Choroid plexus epithelial cell (primary cell): ENCODE measurements at regions not wholly inside any gene's neighbourhood (a gene's known extent, or its start where the extent isn't known, plus 50 kb on each side); places are given as distances from the start of the nearest gene placed in this dataset.

Experiments
- DNase-seq: peaks from one replicate; pipeline ENCODE4 v3.0.0-alpha.2; 2010; ENCODE audit warnings: low read depth
- H3K4me3 ChIP-seq: 2 replicates; pipeline ENCODE4 v1.5.1; 2011; ENCODE audit warnings: low read depth, mild to moderate bottlenecking, control low read depth, low read length, moderate library complexity
- CTCF ChIP-seq: conservative IDR thresholded peaks from 2 replicates; pipeline ENCODE4 v1.5.1; 2011; ENCODE audit warnings: low read depth, mild to moderate bottlenecking, control low read depth, inconsistent platforms, low read length, moderate library complexity

- DNase-seq = peak; percentile 11
- no peak overlapping the region for H3K4me3 ChIP-seq
- TF ChIP-seq CTCF = no peak
These were observed 171.4 kb upstream of the ZP4 start for GRCh38 chr1:238061967-238062613.

GRCh38 chr1:238060061-238060460, 169.3 kb upstream of the ZP4 start:
- DNase-seq = no peak
- H3K4me3 ChIP-seq = no peak overlapping the region
- no peak for TF ChIP-seq CTCF

GRCh38 chr1:238052496-238053266, 162.0 kb upstream of the ZP4 start:
- DNase-seq = no peak
- TF ChIP-seq CTCF = no peak
- no peak overlapping the region for H3K4me3 ChIP-seq

GRCh38 chr1:238029126-238029525, 138.4 kb upstream of the ZP4 start:
- no peak for TF ChIP-seq CTCF
- no peak overlapping the region for H3K4me3 ChIP-seq
- DNase-seq = no peak

- DNase-seq = no peak
- TF ChIP-seq CTCF = no peak
- no peak overlapping the region for H3K4me3 ChIP-seq
These were observed 136.6 kb upstream of the ZP4 start for GRCh38 chr1:238027366-238027765.

- H3K4me3 ChIP-seq = no peak overlapping the region
- DNase-seq = no peak
- no peak for TF ChIP-seq CTCF
These were observed 132.4 kb upstream of the ZP4 start for GRCh38 chr1:238023137-238023536.

GRCh38 chr1:238018214-238018613, 127.5 kb upstream of the ZP4 start:
- DNase-seq = no peak
- TF ChIP-seq CTCF = no peak
- no peak overlapping the region for H3K4me3 ChIP-seq
